Ramos (cell line): ENCODE measurements at regions not wholly inside any gene's neighbourhood (a gene's known extent, or its start where the extent isn't known, plus 50 kb on each side); places are given as distances from the start of the nearest gene placed in this dataset.

Experiments
- in situ Hi-C: fragments of 300-500 bp; cut with MboI; formaldehyde crosslinking; loops from one replicate; pipeline ENCODE4 v1.14.3; 2022; ENCODE audit warnings: low sequenced_read_pairs; ENCODE audit not compliant: unreplicated experiment

GRCh38 chr18:78686976-78687685 lies 292.5 kb upstream of the SALL3 start:
- in situ Hi-C loops: no loop called here

GRCh38 chr18:78687736-78688135 lies 291.9 kb upstream of the SALL3 start:
- in situ Hi-C loops: no loop called here

GRCh38 chr18:78688249-78688648 lies 291.4 kb upstream of the SALL3 start:
- in situ Hi-C loops: no loop called here

- in situ Hi-C loops: no loop called here
These were observed 290.7 kb upstream of the SALL3 start for GRCh38 chr18:78688916-78689315.

GRCh38 chr18:78689606-78690005 lies 290.0 kb upstream of the SALL3 start:
- in situ Hi-C loops: no loop called here

GRCh38 chr18:78692105-78692504 lies 287.5 kb upstream of the SALL3 start:
- in situ Hi-C loops: no loop called here

GRCh38 chr18:78693429-78693828 lies 286.2 kb upstream of the SALL3 start:
- in situ Hi-C loops: no loop called here

GRCh38 chr18:78696698-78697435 lies 282.8 kb upstream of the SALL3 start:
- in situ Hi-C loops: no loop called here

GRCh38 chr18:78697446-78697845 lies 282.2 kb upstream of the SALL3 start:
- in situ Hi-C loops: no loop called here

- in situ Hi-C loops: no loop called here
These were observed 280.7 kb upstream of the SALL3 start for GRCh38 chr18:78698914-78699313.

- in situ Hi-C loops: no loop called here
These were observed 280.1 kb upstream of the SALL3 start for GRCh38 chr18:78699499-78699898.

GRCh38 chr18:78701771-78702396 lies 277.7 kb upstream of the SALL3 start:
- in situ Hi-C loops: no loop called here

- in situ Hi-C loops: no loop called here
These were observed 276.3 kb upstream of the SALL3 start for GRCh38 chr18:78703291-78703690.

GRCh38 chr18:78704971-78705461 lies 274.6 kb upstream of the SALL3 start:
- in situ Hi-C loops: no loop called here

GRCh38 chr18:78709261-78709809 lies 270.3 kb upstream of the SALL3 start:
- in situ Hi-C loops: no loop called here

- in situ Hi-C loops: no loop called here
These were observed 268.3 kb upstream of the SALL3 start for GRCh38 chr18:78711316-78711715.

- in situ Hi-C loops: no loop called here
These were observed 267.6 kb upstream of the SALL3 start for GRCh38 chr18:78711971-78712370.

- in situ Hi-C loops: no loop called here
These were observed 266.5 kb upstream of the SALL3 start for GRCh38 chr18:78713069-78713468.

GRCh38 chr18:78713726-78714125 lies 265.9 kb upstream of the SALL3 start:
- in situ Hi-C loops: no loop called here

GRCh38 chr18:78716022-78716421 lies 263.6 kb upstream of the SALL3 start:
- in situ Hi-C loops: no loop called here

GRCh38 chr18:78716581-78716980 lies 263.0 kb upstream of the SALL3 start:
- in situ Hi-C loops: no loop called here
